Small intestine (tissue), 7 donors: ENCODE measurements at regions not wholly inside any gene's neighbourhood (a gene's known extent, or its start where the extent isn't known, plus 50 kb on each side); places are given as distances from the start of the nearest gene placed in this dataset.

Experiments used
- DNase-seq, 2 donors: peaks; one replicate each; pipeline versions ENCODE4 v3.0.0 to v3.0.0-alpha.2; 2013
- FAIRE-seq: peaks from 2 replicates; lab custom pipeline; 2012; peaks lifted over from hg19 to GRCh38; lab: Jason Lieb, UNC
- H3K27ac ChIP-seq, 3 donors: one replicate each; pipeline ENCODE4 v1.5.1; 2013; ENCODE audit warnings: low read length in 2 of 3, mild to moderate bottlenecking in 2 of 3, control low read depth in 1 of 3, inconsistent platforms in 1 of 3, low read depth in 1 of 3, moderate library complexity in 1 of 3
- H3K27me3 ChIP-seq, 3 donors: one replicate each; pipeline ENCODE4 v1.6.1; 2013; ENCODE audit warnings: low read length in 3 of 3, inconsistent platforms in 1 of 3; ENCODE audit not compliant: control insufficient read depth in 3 of 3, insufficient read depth in 3 of 3
- H3K36me3 ChIP-seq, 3 donors: one replicate each; pipeline ENCODE4 v1.6.1; 2013; ENCODE audit warnings: low read length in 3 of 3, inconsistent platforms in 1 of 3, low read depth in 1 of 3, mild to moderate bottlenecking in 1 of 3, moderate library complexity in 1 of 3; ENCODE audit not compliant: control insufficient read depth in 3 of 3, insufficient read depth in 2 of 3
- H3K4me1 ChIP-seq, 3 donors: one replicate each; pipeline ENCODE4 v1.6.1; 2013; ENCODE audit warnings: low read length in 2 of 3, inconsistent platforms in 1 of 3, low read depth in 1 of 3, mild to moderate bottlenecking in 1 of 3, moderate library complexity in 1 of 3; ENCODE audit not compliant: control insufficient read depth in 3 of 3, insufficient read depth in 2 of 3
- H3K4me3 ChIP-seq, 3 donors: one replicate each; pipeline ENCODE4 v1.5.1; 2013; ENCODE audit warnings: low read length in 3 of 3, control low read depth in 1 of 3, inconsistent platforms in 1 of 3, low read depth in 1 of 3, mild to moderate bottlenecking in 1 of 3, moderate library complexity in 1 of 3
- H3K9me3 ChIP-seq, 2 donors: one replicate each; pipeline ENCODE4 v1.6.1; 2013; ENCODE audit warnings: low read depth in 1 of 2, low read length in 1 of 2; ENCODE audit not compliant: control insufficient read depth in 2 of 2, insufficient read depth in 1 of 2
- WGBS, 3 donors: extraction: QIAGEN DNeasy Blood & Tissue Kit; methylation state at CpG; one replicate each; pipeline ENCODE4 v1.1.7; 2013; 5-methylcytosine and 5-hydroxymethylcytosine counted together
- donor health status: healthy with polysubstance abuse.
- donor health status: control.
- donor health status: control.
- donor health status: Bipolar disorder and iron deficiency.
- donor health status: healthy.

DNA sequence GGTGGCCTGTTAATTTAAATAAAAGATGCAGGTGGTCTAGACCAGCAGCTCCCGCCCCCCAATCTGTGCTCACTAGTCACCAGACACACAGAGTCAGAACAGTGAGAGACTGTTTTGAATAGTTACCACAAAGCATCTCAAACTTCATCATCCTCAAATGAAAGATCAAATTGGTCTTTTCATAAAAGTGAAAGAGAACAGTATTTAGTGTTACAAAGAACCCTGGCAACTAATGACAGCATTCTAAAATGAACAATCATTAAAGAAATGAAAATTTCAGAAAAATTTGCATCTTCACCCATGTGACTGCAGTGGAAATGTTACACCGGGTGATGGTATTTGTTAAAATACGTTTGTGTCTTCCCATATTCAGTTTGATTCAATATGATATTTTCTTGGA is 65.5 kb upstream of the PMAIP1 start:
- no peak overlapping the region for H3K4me3 ChIP-seq
- FAIRE-seq = no peak
- WGBS, 3 donors = 67 to 85% (median 69%) methylated on average over 3 of the region's 3 CpGs

DNA sequence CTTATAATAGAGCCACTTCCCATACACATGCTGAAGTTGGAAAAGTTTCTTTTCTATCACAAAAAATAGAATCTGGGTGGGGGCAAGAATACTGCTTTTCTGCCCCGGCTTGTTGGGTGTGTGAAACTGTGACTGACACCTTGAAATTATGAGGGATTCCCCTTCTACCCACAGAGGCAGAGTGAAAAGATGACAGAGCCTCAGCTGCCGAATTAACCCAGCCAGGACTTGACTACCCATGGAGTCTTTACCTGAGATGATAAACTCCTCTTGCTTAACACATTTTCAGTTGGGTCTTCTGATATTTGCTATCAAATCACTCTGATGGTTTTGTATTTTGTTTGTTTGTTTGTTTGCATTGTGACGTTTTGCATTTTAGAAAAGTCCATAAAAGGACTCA is 66.0 kb upstream of the PMAIP1 start:
- DNase-seq (no peak), FAIRE-seq (no peak)
- no peaks in the 10 kb centered on the region for H3K36me3 ChIP-seq
- no peak overlapping the region for H3K27ac ChIP-seq
- H3K27me3 ChIP-seq = no peaks in the 10 kb centered on the region
- H3K9me3 ChIP-seq = no peaks in the 10 kb centered on the region
- 55 to 69% (median 56%) methylated on average over 3 of the region's 3 CpGs for WGBS, 3 donors
- H3K4me1 ChIP-seq = peaks cover 0 to 7% (median 0%) of the 10 kb centered on the region in 3 donors
- H3K4me3 ChIP-seq = no peak overlapping the region

More for the DNA sequence above, 65.5 kb upstream of the PMAIP1 start:
- Histone ChIP-seq H3K27me3 (no peaks in the 10 kb centered on the region), H3K27ac (no peak overlapping the region), H3K9me3 (no peaks in the 10 kb centered on the region), H3K4me1 (peaks cover 0 to 7% (median 0%) of the 10 kb centered on the region in 3 donors), H3K36me3 (no peaks in the 10 kb centered on the region)
- no peak for DNase-seq

- Histone ChIP-seq H3K27me3 (peaks cover 0 to 3% (median 0%) of the 10 kb centered on the region in 3 donors), H3K4me3 (no peak overlapping the region), H3K4me1 (no peaks in the 10 kb centered on the region), H3K27ac (no peak overlapping the region), H3K9me3 (no peaks in the 10 kb centered on the region), H3K36me3 (no peaks in the 10 kb centered on the region)
- 28 to 37% (median 32%) methylated on average over 12 of the region's 12 CpGs for WGBS, 3 donors
- DNase-seq = peak; percentile 80
- FAIRE-seq = no peak
Observed at GRCh38 chr18:59823596-59824195, 76.1 kb upstream of the PMAIP1 start.

DNA sequence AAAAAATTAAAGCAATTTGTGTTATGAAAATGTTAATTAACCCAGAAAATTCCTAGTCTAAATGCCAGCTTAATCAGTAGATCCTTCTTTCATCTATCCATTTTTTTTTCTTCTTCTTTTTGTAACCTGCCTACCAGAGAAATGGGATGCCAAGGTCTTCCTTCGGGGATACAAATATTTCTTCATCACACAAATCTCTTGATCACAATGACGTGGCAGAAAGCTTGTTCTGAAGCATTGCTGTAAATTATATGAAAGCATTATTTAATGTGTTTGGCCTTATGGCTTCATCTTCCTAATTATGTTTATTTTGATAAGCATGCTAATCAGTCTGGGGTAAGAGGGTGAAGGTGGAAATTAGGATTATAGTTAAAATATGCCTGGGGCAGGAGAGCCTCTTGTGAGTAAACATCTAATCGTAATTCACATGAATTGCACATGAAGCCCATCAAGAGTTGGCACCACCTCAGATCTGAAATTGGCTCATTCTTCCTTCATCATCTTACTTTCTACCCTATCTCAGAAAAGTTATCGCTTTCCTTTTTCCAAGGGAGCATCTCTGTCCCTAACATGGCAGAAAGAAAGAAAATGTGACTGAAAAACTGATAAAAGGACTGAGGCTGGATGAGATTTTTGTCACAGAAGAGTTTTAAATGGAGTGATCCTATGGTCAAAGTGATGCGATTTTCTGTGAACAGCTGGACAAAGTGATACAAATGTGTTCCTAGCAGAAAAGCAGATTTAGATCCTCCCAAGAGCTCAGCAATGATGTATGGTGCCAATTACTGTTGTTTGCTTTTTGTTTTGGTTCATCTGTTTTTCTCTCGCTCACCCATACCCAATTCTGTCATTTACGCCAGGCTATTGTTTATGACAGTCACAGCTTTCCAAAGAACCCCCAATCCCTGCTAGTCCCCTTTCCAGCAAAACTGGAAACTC is 76.9 kb upstream of the PMAIP1 start:
- Histone ChIP-seq H3K4me3 (no peak overlapping the region), H3K4me1 (no peaks in the 10 kb centered on the region), H3K27ac (no peak overlapping the region), H3K9me3 (no peaks in the 10 kb centered on the region), H3K36me3 (no peaks in the 10 kb centered on the region), H3K27me3 (peaks cover 0 to 3% (median 0%) of the 10 kb centered on the region in 3 donors)
- 66 to 78% (median 71%) methylated on average over 7 of the region's 7 CpGs for WGBS, 3 donors
- no peak for DNase-seq
- no peak for FAIRE-seq

GRCh38 chr18:59821983-59822382 is 77.8 kb upstream of the PMAIP1 start:
- DNase-seq (no peak), FAIRE-seq (no peak)
- Histone ChIP-seq H3K4me1 (no peaks in the 10 kb centered on the region), H3K9me3 (no peaks in the 10 kb centered on the region), H3K36me3 (no peaks in the 10 kb centered on the region), H3K4me3 (no peak overlapping the region), H3K27me3 (peaks cover 0 to 3% (median 0%) of the 10 kb centered on the region in 3 donors), H3K27ac (no peak overlapping the region)
- 53 to 76% (median 60%) methylated on average over 2 of the region's 2 CpGs for WGBS, 3 donors

DNA sequence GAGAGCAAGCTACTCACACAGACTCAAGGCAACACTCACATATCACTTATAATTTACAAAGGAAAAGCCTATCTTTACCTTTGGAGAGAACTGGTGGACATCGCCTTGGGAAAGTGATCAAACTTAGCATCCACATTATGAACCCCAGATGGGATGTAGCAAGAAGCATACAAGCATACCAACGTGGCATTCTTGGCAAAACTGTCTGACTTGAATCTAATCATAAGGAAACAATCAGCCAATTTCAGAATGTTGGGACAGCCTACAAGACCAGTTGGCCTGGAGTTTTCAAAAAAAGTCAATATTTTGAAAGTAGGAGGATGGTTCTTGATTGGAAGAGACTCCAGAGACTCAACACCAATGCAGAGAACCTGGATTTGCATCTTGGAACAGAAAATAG is 79.1 kb upstream of the PMAIP1 start:
- Histone ChIP-seq H3K27me3 (peaks cover 0 to 3% (median 0%) of the 10 kb centered on the region in 3 donors), H3K4me3 (no peak overlapping the region), H3K4me1 (no peaks in the 10 kb centered on the region), H3K27ac (no peak overlapping the region), H3K9me3 (no peaks in the 10 kb centered on the region), H3K36me3 (no peaks in the 10 kb centered on the region)
- DNase-seq = no peak
- FAIRE-seq = no peak
- WGBS, 3 donors = 14 to 51% (median 41%) methylated on average over 2 of the region's 2 CpGs

GRCh38 chr18:59818769-59819168 is 81.0 kb upstream of the PMAIP1 start:
- WGBS, 3 donors = 66 to 73% (median 73%) methylated on average over 5 of the region's 5 CpGs
- FAIRE-seq (no peak), DNase-seq (no peak)
- no peaks in the 10 kb centered on the region for H3K9me3 ChIP-seq
- H3K27me3 ChIP-seq = peaks cover 0 to 3% (median 0%) of the 10 kb centered on the region in 3 donors
- H3K4me1 ChIP-seq = no peaks in the 10 kb centered on the region
- H3K36me3 ChIP-seq = no peaks in the 10 kb centered on the region
- H3K4me3 ChIP-seq = no peak overlapping the region
- no peak overlapping the region for H3K27ac ChIP-seq

- 76 to 90% (median 77%) methylated on average over 7 of the region's 7 CpGs for WGBS, 3 donors
- FAIRE-seq = no peak
- no peak for DNase-seq
- H3K4me1 ChIP-seq = no peaks in the 10 kb centered on the region
- H3K27me3 ChIP-seq = peaks cover 0 to 5% (median 0%) of the 10 kb centered on the region in 3 donors
- peak overlapping the region in 1 of 3 donors; percentile 22 for H3K27ac ChIP-seq
- H3K4me3 ChIP-seq = no peak overlapping the region
- H3K36me3 ChIP-seq = no peaks in the 10 kb centered on the region
- H3K9me3 ChIP-seq = no peaks in the 10 kb centered on the region
Observed at GRCh38 chr18:59814891-59815290, 84.9 kb upstream of the PMAIP1 start.
